GM21786 (cell line): ENCODE measurements at regions not wholly inside any gene's neighbourhood (a gene's known extent, or its start where the extent isn't known, plus 50 kb on each side); places are given as distances from the start of the nearest gene placed in this dataset.
"Not testable (repeated sequence)": the region's sequence is repeated elsewhere in the genome, so short reads cannot be mapped to it uniquely, and the experiment has no call there.

ENCODE experiments used
- ATAC-seq: cut with Tn5 transposase; IDR thresholded peaks from one replicate; pipeline ENCODE4 v1.9.1; 2021; ENCODE audit not compliant: unreplicated experiment

DNA sequence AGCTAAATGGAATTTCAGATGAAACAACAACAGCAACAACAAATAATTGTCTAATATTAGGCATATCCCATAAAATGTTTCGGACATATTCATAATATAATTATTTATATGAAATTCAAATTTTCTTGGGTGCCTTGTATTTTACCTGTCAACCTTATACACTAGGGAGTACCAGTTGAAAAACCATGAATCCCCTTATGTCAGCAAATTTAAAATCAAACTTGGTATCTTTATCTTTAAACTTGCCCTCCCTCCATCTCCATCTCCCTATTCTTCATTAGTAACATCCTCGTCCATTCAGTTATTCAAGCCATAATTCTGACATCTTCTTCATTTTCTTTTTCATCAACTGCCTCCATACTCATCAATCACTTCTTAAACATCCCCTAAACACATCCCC is 974.5 kb upstream of the HS3ST1 start:
- no peak for ATAC-seq

DNA sequence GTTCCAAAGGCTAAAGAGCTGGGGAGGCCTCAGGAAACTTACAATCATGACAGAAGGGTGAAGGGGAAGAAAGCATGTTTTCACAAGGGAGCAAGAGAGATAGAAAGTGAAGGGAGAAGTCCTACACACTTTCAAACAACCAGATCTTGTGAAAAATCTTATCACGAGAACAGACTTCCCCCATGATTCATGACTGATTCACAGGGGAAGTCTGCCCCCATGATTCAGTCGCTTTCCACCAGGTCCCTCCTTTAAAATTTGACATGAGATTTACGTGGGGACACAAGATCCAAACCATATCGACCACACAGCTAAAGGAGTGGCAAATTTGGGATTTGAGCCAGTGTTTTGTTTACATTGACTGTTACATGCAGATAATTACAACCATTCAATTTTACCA is 971.1 kb upstream of the HS3ST1 start:
- ATAC-seq = no peak

DNA sequence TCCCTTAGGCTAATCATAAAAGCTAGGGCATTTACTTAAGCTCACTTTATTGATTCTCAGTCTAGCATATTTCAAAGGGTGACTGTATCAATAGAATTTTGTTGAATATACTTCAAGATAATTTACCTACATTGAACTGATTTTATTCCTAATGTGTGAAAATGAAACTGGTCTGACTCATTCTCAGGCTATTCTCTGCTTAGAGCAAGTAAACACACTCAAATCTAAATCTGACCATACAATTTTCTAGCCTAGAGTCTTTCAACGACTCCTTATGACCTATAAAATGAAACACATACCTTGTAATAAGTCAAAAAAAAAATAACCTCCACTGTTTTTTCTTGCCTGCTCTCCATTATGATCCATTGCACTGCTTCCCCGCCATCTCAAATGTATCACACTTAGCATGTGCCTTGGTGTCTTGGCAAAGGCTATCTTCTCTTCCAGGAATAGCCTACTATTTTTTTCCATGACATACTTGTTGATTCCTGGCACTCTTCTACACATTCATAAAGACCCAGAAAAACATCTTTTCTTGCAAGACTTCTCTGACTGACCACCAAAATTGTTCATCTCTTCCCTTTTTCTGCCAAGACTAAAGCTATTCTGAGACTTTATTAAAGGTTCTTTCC is 965.1 kb upstream of the HS3ST1 start:
- no peak for ATAC-seq

DNA sequence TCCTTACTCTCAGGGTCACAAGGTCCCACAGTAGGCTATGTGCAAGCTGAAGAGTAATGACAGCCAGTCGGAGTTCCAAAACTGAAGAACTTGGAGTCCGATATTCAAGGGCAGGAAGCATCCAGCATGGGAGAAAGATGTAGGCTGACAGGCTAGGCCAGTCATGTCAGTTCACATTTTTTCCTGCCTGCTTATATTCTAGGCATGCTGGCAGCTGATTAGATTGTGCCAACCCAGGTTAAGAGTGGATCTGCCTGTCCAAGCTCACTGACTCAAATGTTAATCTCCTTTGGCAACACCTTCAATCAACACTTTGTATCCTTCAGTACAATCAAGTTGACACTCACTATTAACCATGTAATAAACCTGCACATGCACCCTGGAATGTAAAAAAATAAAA is 960.9 kb upstream of the HS3ST1 start:
- no peak for ATAC-seq

DNA sequence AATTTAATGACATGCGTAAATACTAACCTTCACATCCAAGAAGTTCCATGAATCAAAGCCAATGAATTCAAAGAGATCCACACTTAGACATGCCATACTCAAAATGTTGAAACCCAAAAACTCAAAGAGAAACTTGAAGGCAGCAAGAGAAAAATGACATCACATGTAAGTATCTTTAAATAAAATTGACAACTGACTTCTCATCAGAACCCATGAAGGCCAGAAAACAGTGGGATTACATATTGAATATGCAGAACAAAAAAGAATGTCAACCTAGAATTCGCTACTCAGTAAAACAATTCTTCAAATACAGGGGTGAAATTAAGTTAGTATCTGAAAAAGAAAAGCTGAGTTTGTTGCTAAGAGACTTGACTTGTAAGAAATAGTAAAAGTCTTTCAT is 953.9 kb upstream of the HS3ST1 start:
- ATAC-seq = no peak

DNA sequence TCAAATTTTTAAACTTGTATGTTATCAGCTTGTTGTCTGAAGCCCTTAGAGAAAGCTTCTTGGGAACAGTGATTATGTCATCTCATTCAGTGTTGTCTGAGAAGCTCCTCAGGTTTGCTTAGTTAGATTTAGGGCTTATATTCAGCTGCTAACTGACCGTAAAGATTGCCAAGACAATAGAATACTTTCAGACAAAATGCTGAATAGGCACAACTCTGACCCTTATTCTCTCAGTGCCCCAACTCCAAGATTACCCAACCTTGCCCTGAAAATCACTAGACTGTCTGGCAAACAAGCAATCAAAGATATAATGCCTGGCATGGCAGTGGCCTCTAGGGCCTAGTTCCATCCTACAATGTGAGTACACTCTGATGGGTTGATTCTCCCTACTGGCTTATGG is 950.5 kb upstream of the HS3ST1 start:
- no peak for ATAC-seq

DNA sequence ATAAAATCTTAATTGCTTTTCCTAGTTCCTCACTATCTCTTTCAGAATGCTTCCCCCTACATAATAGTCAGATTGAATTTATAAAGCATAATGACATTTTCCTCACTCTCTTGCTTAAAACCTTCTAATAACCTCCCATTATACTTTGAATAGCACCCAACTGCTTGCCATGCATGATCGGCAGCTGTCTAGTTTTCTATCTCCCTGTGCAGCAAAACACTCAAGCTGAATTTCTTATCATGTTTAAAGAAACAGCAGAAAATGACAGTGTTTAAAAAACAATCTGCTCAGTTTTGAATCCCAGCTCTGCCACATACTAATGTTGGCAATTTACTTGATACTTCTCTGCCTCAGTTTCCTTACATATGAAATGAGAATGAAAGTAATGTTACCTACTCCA is 947.1 kb upstream of the HS3ST1 start:
- ATAC-seq = no peak

DNA sequence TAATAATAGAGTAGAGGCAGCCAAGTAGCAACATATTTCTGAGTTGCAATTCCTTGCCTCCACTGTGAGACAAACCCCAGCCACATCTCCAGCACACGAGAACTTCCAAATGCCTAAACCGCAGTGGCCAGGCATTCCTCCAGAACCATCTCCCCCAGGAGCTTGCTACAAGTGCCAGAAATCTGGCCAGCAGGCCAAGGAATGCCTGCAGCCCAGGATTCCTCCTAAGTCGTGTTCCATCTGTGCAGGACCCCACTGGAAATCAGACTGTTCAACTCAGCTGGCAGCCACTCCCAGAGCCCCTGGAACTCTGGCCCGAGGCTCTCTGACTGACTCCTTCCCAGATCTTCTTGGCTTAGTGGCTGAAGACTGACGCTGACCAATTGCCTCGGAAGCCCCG is 937.2 kb upstream of the HS3ST1 start:
- ATAC-seq = not testable (repeated sequence)

DNA sequence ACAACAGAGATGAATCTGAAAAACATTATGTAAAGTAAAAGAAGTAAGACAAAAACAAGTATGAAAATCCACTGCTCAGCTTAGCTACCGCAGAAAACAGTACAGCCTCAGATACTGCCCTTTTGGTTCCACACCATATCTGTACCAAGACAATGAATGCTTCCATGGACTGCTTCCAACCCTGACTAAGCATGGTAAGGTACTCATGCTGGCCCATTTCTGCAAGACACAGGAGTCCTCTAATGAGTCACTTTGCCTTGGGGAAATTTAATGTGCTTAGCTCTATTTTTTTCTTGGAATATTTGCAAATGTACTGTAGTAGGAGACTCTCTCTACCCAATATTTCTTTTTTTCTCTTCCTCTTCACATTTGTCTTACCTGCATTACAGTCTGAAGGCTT is 931.7 kb upstream of the HS3ST1 start:
- ATAC-seq = no peak

DNA sequence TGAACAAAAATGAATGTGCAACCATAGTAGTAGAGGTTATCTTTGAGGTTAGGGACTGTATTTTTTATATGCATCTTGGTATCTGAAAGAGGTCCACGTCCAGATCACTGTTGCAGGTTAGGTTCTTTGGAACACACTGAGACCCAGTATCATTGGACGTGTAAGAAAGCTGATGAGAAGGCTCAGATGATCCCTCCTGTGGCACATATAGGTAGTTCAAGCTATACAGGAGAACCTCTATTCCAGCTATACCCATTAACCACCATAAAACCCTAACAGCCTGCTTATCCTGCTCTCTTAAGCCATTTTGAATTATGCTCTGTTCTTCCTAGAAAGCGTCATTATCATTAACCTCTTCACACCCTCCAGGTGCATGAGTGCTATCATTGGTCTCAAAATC is 930.7 kb upstream of the HS3ST1 start:
- ATAC-seq = no peak

DNA sequence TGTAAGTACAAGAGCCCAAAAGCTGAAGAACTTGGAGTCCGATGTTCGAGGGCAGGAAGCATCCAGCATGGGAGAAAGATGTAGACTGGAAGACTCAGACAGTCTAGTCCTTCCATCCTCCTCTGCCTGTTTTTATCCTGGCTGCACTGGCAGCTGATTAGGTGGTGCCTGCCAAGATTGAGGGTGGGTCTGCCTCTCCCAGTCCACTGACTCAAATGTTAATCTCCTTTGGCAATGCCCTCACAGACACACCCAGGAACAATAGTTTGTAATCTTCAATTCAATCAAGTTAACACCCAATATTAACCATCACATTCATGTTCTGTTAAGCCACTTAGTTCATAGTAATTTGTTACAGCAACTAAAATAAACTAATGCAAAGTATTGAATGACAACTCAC is 904.4 kb upstream of the HS3ST1 start:
- ATAC-seq = not testable (repeated sequence)

DNA sequence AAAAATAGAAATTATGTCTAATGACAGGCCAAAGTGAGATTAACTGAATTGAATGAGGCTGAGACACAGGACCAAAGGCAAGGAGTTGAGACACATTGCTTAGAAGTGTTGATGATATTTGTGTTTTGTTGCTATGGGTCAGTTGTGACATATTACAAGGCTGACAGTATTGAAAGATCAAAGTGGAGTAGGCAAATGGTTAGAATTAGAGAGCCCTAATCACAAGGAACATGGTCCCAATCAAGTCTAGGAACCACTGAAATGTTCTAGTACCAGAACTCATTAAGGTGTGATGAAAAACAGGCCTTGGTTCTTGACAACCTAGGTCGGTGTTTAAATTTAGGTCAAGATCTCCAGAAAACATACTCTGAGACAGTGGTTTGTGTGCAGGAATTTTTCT is 896.3 kb upstream of the HS3ST1 start:
- no peak for ATAC-seq

DNA sequence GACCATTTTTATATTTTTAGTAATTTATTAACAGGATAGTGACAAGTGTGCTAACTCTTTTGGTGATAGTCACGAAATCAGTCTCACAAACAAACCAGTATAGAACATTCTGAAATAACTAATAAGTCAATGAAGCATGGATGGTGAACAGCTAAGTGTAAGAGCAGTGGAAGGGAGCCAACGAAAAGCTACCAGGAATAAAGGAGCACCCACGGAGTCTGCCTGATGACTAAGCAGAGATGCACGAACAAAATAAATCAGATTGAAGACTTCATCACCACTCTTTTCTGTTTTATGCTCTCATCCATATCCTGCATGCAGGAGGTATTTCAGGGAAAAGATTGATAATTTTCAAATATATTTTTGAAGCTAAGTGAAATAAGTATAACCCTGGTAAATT is 891.1 kb upstream of the HS3ST1 start:
- ATAC-seq = no peak

DNA sequence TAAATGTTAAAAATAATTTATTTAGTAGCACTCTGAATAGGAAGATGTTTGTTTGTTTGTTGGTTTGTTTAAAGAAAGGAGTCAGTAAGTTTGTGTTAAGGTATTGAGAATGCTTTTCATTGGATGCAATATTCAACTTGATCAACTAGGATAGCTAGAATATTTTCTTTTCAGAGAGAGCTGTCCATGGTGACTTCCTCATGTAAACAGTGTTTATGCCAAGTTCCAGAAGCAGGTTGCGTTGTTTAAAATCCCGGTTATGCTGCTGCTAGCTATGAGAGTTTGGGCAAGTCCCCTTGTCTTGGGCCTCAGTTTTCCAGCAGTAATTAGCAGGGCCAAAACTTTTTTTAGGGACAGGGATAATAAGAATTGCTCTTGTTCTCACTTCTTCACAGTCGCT is 876.2 kb upstream of the HS3ST1 start:
- ATAC-seq = no peak

DNA sequence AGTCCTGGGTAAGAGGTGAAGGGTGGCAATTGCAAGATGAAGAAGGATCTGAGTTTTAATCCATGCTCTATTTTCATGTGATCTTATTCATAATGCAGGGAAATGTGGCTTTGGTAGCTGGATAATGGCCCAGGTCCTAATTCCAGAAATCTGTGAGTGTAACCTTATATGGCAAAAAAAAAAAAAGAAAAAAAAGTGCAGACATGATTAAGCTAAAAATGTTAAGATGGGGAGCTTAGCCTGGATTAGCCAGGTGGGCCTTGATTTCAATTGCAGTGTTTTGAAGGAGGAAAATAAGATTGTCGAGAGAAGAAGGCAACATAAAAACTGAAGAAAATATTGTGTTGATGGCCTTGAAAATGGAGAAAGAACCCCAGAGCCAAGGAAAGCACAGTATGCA is 867.7 kb upstream of the HS3ST1 start:
- no peak for ATAC-seq

DNA sequence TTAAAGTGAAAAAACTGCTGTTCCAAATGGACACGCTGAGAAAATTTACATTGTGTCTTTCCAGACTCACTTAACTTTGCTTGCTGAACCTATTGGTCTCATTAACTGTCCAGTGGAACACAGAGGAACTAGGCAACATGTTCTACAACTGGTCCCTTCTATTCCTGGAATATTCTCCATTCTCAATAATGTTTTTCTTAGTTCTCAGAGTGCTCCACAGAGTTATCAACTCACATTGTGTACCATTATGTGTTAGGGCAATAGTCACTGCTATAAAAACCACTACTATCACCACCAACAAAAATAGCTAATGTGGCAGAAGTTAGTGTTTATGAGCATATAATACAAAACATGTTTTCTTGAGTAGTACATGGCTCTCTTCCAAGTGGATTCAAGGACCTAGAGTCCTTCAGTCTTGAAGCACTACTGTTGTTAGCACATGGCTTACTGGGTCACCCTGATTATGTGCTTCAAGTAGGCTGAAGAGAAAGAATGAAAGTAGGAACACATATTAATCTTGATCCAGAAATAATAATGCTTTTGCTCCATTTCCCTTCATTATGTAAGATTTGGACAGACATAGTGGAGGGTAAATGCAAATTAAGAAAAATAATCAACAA is 865.3 kb upstream of the HS3ST1 start:
- no peak for ATAC-seq

DNA sequence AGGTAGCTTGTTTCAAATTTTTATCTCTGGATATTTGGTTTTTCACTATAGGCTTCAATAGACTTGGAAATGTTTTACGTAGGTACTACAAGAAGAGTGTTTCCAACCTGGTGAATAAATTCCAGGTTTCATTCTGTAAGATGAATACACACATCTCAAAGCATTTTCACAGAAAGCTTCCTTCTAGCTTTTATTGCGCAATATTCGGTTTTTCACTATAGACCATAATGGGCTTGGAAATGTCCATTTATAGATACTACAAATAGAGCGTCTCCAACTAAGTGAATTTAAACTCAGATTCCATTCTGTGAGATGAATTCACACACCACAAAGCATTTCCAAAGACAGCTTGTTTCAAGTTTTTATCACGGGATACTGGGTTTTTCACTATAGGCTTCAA is 857.7 kb upstream of the HS3ST1 start:
- no peak for ATAC-seq

DNA sequence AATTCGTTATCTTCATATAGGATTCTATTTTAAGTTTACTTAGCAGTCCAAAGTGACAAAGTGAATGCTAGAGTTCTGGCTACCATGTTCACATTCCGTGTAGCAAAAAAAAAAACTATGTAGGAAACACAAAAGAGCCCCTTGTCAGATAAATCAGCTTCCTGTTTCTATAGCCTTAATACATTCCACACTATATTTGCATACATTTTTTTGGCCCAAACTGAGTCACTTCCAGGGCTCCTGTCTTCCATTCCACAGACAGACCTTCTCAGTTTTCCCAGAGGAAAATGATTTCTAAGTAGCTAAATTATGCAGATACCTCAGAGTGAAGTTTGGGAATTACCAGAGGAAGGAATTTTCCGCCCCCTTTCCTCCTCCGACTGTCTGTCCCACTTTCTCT is 841.9 kb upstream of the HS3ST1 start:
- no peak for ATAC-seq

DNA sequence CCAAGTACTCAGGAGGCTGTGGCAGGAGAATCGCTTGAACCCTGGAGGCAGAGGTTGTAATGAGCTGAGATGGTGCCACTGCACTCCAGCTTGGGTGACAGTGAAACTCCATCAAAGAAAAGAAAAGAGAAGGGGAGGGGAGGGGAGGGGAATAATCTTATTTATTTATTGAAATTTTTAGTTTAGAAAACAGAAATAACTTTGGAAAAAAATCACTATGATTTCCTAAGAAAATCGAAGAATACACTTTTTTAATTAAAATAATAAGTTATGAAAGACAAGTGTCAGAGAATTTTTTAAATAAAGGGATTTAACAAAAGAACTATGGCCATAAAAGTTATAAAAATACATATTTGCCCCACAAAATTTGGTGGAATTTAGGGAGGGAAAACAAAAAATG is 836.9 kb upstream of the HS3ST1 start:
- ATAC-seq = no peak

DNA sequence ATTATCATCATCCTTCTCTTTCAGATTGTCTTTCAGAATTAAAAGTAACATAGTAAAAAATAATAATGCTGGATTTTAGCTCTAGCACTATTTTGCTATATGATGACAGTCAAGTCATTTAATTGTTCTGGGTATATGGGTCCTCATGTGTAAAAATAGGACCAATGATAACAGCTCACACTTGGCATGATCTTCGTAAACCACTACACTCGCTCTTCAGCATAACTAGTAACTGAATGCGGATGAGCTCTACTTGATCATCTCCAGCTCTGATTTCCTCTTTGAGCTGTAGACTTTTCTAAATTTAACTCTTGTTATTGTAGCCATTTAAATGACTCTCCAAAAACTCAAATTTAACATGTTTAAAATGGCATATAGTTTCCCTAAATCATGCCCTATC is 831.8 kb upstream of the HS3ST1 start:
- ATAC-seq = no peak

DNA sequence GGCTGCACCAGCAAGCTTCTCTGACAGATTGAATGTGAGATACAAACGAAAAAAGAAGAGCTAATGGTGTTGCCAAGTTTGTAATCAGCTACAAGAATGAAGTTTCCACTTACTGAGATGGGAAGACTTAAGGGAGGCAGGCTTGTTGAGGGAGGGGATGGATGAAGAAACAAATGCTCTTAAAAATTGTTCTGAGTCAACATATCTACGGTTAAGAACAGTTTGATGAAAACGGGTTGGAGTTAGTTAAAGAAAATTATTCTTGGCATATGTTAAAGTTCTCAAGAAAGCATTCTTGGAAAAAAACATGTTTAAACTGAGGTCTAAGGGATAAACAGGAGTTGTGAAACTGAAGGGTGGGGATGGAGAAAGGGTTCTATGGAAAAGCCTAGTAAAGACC is 816.3 kb upstream of the HS3ST1 start:
- ATAC-seq = no peak

DNA sequence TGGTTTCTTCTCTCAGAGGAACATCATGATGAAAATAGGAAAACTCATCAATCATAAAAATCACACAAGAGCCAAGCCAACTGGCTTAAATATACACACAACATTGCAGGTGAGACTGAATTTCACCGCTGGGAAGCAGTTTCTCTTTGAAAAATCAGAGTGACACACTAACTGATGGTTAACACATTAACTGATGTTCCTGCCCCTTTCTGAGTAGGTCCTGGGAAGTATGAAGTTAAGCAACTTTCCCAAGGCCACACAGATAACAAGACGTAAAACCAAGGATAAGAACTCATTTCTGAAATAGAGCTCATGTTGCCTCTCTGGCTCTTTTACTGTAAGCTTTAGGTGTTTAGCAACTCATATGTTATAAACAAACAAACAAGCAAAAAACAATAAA is 813.7 kb upstream of the HS3ST1 start:
- no peak for ATAC-seq

DNA sequence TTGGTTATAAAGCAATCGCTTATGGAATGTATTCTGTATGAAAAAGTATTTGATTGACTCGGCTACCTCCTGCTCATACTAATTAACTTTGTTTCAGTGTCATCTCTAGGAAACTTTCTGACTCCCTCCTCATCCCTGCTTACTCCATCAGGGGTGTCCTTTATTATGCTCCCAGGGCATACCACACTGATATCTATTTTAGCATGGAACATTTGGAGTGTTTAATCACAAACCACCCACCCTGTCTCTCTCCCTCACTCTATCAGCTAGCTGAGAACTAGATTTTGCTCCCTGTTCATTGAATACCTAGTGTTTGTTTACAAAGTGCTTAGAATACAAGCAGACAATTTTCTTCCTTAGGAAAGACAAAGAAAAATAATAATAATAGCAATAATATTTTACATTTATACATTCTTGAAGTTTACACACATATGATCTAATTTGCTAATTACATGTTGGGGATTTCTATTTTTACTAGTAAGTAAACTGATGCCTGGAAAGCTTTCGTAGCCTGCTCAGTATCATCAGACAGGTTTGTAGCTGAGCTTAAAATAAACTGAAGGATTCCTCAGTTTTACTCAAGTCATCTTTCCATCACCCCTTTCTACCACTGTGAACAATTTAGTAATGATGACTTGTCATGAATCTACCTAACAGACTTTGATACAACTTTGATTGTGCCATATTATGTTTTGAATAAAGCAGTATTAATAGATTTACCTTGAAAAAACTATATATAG is 811.4 kb upstream of the HS3ST1 start:
- no peak for ATAC-seq
